PC-9 (cell line): ENCODE measurements at regions not wholly inside any gene's neighbourhood (a gene's known extent, or its start where the extent isn't known, plus 50 kb on each side); places are given as distances from the start of the nearest gene placed in this dataset.

Source experiments
- BruUV-seq: library from RNA; stranded (reverse); fragments of 400-500 nt; replicated peaks from 2 replicates; lab custom pipeline; 2021; lab: Mats Ljungman, UMichigan
- CTCF ChIA-PET: fragments of 300-600 bp; sonication (Branson Sonifier 250); formaldehyde crosslinking; loops from one replicate; lab custom pipeline; 2022; ENCODE audit warnings: antibody characterized with exemption; lab: Charles Lee
- POLR2A ChIA-PET: fragments of 300-600 bp; sonication (Branson Sonifier 250); formaldehyde crosslinking; loops from one replicate; lab custom pipeline; 2022; ENCODE audit warnings: antibody characterized with exemption; ENCODE audit not compliant: unreplicated experiment; lab: Charles Lee
- DNase-seq, 2 experiments: peaks; one replicate each; pipeline versions ENCODE4 v3.0.0 to v3.0.0-alpha.2; 2015 to 2022; ENCODE audit warnings: mixed read lengths in 1 of 2
- H2AFZ ChIP-seq: fragments of 200-600 bp; sonication (generic); 2 replicates; pipeline ENCODE4 v1.8.1; 2017; ENCODE audit warnings: antibody characterized with exemption
- H3F3A ChIP-seq: fragments of 200-600 bp; sonication (generic); 2 replicates; pipeline ENCODE4 v1.8.1; 2017; ENCODE audit warnings: antibody characterized with exemption, mild to moderate bottlenecking, low read depth; ENCODE audit not compliant: insufficient read depth
- H3K27ac ChIP-seq: fragments of 200-600 bp; sonication (generic); 2 replicates; pipeline ENCODE4 v1.6.1; 2016; ENCODE audit warnings: mixed run types
- H3K27me3 ChIP-seq: fragments of 200-600 bp; sonication (generic); 2 replicates; pipeline ENCODE4 v1.6.1; 2016; ENCODE audit warnings: low read depth, mixed run types; ENCODE audit not compliant: insufficient read depth
- H3K36me3 ChIP-seq: fragments of 200-600 bp; sonication (generic); 2 replicates; pipeline ENCODE4 v1.6.1; 2016; ENCODE audit warnings: low read depth, mixed run types
- H3K4me1 ChIP-seq: fragments of 200-600 bp; sonication (generic); replicated peaks from 2 replicates; pipeline ENCODE4 v1.6.1; 2016; ENCODE audit warnings: mixed run types; ENCODE audit not compliant: insufficient read depth
- H3K4me2 ChIP-seq: fragments of 200-600 bp; sonication (generic); 2 replicates; pipeline ENCODE4 v1.6.1; 2017; ENCODE audit warnings: mixed run types
- H3K4me3 ChIP-seq: fragments of 200-600 bp; sonication (generic); 2 replicates; pipeline ENCODE4 v1.6.1; 2016; ENCODE audit warnings: mixed run types
- H3K79me2 ChIP-seq: fragments of 200-600 bp; sonication (generic); 2 replicates; pipeline ENCODE4 v1.6.1; 2017; ENCODE audit warnings: low read depth, mixed run types
- H3K9me2 ChIP-seq: fragments of 200-600 bp; sonication (generic); 2 replicates; pipeline ENCODE4 v1.8.1; 2017; ENCODE audit warnings: mild to moderate bottlenecking; ENCODE audit not compliant: insufficient read depth
- H3K9me3 ChIP-seq: fragments of 200-600 bp; sonication (generic); 2 replicates; pipeline ENCODE4 v1.8.1; 2016; ENCODE audit warnings: low read depth; ENCODE audit not compliant: insufficient read depth
- H4K20me1 ChIP-seq: fragments of 200-600 bp; sonication (generic); 2 replicates; pipeline ENCODE4 v1.8.1; 2017; ENCODE audit not compliant: insufficient read depth
- CTCF ChIP-seq: fragments of 200-600 bp; sonication (generic); conservative IDR thresholded peaks from 2 replicates; pipeline ENCODE4 v1.6.1; 2017; ENCODE audit warnings: mixed run types, antibody characterized with exemption, mild to moderate bottlenecking, moderate library complexity
- EZH2 ChIP-seq: fragments of 200-600 bp; sonication (generic); IDR thresholded peaks from 2 replicates; pipeline ENCODE4 v1.8.0; 2017; ENCODE audit warnings: antibody characterized with exemption, low read depth
- intact Hi-C: fragments of 100-400 bp; cut with micrococcal nuclease; formaldehyde crosslinking; loops from one replicate; pipeline ENCODE4 v1.10.0; 2022; ENCODE audit not compliant: unreplicated experiment

- POLR2A ChIA-PET: no interaction called here
- CTCF ChIA-PET: no interaction called here
- BruUV-seq: no TSS peak
Observed at GRCh38 chr15:95758851-95759250, 571.6 kb upstream of the NR2F2 start.

GRCh38 chr15:95760508-95760907, 570.0 kb upstream of the NR2F2 start:
- Histone ChIP-seq H3K36me3 (no peaks in the 10 kb centered on the region), H3K9me3 (no peaks in the 10 kb centered on the region; the same call in 1 of the 2 replicates), H3K27ac (no peak overlapping the region), H3K4me1 (no peaks in the 10 kb centered on the region), H3K4me3 (no peak overlapping the region), H3F3A (no peaks in the 10 kb centered on the region), H3K27me3 (no peaks in the 10 kb centered on the region), H3K4me2 (no peak overlapping the region), H3K79me2 (no peaks in the 10 kb centered on the region), H3K9me2 (no peaks in the 10 kb centered on the region), H4K20me1 (no peaks in the 10 kb centered on the region), H2AFZ (no peak overlapping the region)
- CTCF ChIA-PET: interaction anchor here (0.6 kb wide), 2 partner anchors 585 to 597 kb away, joined by 3 to 4 read pairs; no protein-coding TSS in a partner anchor
- POLR2A ChIA-PET: no interaction called here
- intact Hi-C loops: loop anchor here (5.0 to 10.0 kb wide), 2 partner anchors 46 to 567 kb away; no protein-coding TSS in a partner anchor
- no TSS peak for BruUV-seq
- no peak for TF ChIP-seq CTCF
- no peak for TF ChIP-seq EZH2
- DNase-seq: peak in 1 of 2 experiments; percentile 9

More at GRCh38 chr15:95758851-95759250, 571.6 kb upstream of the NR2F2 start:
- Histone ChIP-seq H3K27me3 (no peaks in the 10 kb centered on the region), H3K9me2 (no peaks in the 10 kb centered on the region), H3K4me2 (no peak overlapping the region), H3K27ac (no peak overlapping the region), H3K36me3 (no peaks in the 10 kb centered on the region), H3K79me2 (no peaks in the 10 kb centered on the region), H2AFZ (no peak overlapping the region), H3F3A (no peaks in the 10 kb centered on the region), H4K20me1 (no peaks in the 10 kb centered on the region), H3K9me3 (no peaks in the 10 kb centered on the region), H3K4me1 (no peaks in the 10 kb centered on the region), H3K4me3 (no peak overlapping the region)
- no peak for TF ChIP-seq CTCF
- no peak for TF ChIP-seq EZH2
- intact Hi-C loops: no loop called here
- no peak for DNase-seq

GRCh38 chr15:95761501-95762165, 568.9 kb upstream of the NR2F2 start:
- CTCF ChIA-PET: no interaction called here
- DNase-seq: no peak
- TF ChIP-seq CTCF (no peak), EZH2 (no peak)
- H3K9me3 ChIP-seq: no peaks in the 10 kb centered on the region; the same call in 1 of the 2 replicates
- no TSS peak for BruUV-seq
- no peaks in the 10 kb centered on the region for H4K20me1 ChIP-seq
- H3K4me1 ChIP-seq: no peaks in the 10 kb centered on the region
- no peak overlapping the region for H3K4me3 ChIP-seq
- intact Hi-C loops: loop anchor here (5.0 to 10.0 kb wide), 2 partner anchors 47 to 566 kb away; no protein-coding TSS in a partner anchor
- H2AFZ ChIP-seq: 0 out of 2 replicates have a peak overlapping the region, but pooled peaks have one; percentile 39
- H3K27me3 ChIP-seq: no peaks in the 10 kb centered on the region
- no peaks in the 10 kb centered on the region for H3K79me2 ChIP-seq
- H3K4me2 ChIP-seq: no peak overlapping the region
- H3K36me3 ChIP-seq: no peaks in the 10 kb centered on the region
- no peaks in the 10 kb centered on the region for H3F3A ChIP-seq
- H3K27ac ChIP-seq: no peak overlapping the region
- H3K9me2 ChIP-seq: no peaks in the 10 kb centered on the region
- POLR2A ChIA-PET: no interaction called here
